ENCODE measurements at regions not wholly inside any gene's neighbourhood (a gene's known extent, or its start where the extent isn't known, plus 50 kb on each side); places are given as distances from the start of the nearest gene placed in this dataset.

- H3K4me3 ChIP-seq (replicated peaks; ENCODE audit: low read depth, low read length) = no peak overlapping the region
- no peak for DNase-seq (ENCODE audit: extremely low read depth, low read depth)
- TF ChIP-seq CTCF (IDR thresholded peaks at IDR 0.05; ENCODE audit: low read depth, low read length, missing control alignments) = no peak
These were observed 376.0 kb downstream of the C12orf75 start for GRCh38 chr12:105706321-105706972.

GRCh38 chr12:105706973-105707334, 376.5 kb downstream of the C12orf75 start:
- no peak for DNase-seq (ENCODE audit: extremely low read depth, low read depth)
- TF ChIP-seq CTCF (IDR thresholded peaks at IDR 0.05; ENCODE audit: low read depth, low read length, missing control alignments) = no peak
- no peak overlapping the region for H3K4me3 ChIP-seq (replicated peaks; ENCODE audit: low read depth, low read length)

GRCh38 chr12:105713606-105714305, 383.3 kb downstream of the C12orf75 start:
- H3K4me3 ChIP-seq (replicated peaks; ENCODE audit: low read depth, low read length) = no peak overlapping the region
- no peak for TF ChIP-seq CTCF (IDR thresholded peaks at IDR 0.05; ENCODE audit: low read depth, low read length, missing control alignments)
- DNase-seq (ENCODE audit: extremely low read depth, low read depth) = no peak

GRCh38 chr12:105716621-105717020, 386.1 kb downstream of the C12orf75 start:
- TF ChIP-seq CTCF (IDR thresholded peaks at IDR 0.05; ENCODE audit: low read depth, low read length, missing control alignments) = no peak

GRCh38 chr12:105721051-105721825, 390.7 kb downstream of the C12orf75 start:
- no peak overlapping the region for H3K4me3 ChIP-seq (replicated peaks; ENCODE audit: low read depth, low read length)
- TF ChIP-seq CTCF (IDR thresholded peaks at IDR 0.05; ENCODE audit: low read depth, low read length, missing control alignments) = no peak
- no peak for DNase-seq (ENCODE audit: extremely low read depth, low read depth)

More at GRCh38 chr12:105716621-105717020, 386.1 kb downstream of the C12orf75 start:
- no peak for DNase-seq (ENCODE audit: extremely low read depth, low read depth)
- H3K4me3 ChIP-seq (replicated peaks; ENCODE audit: low read depth, low read length) = no peak overlapping the region

GRCh38 chr12:105721891-105722290, 391.4 kb downstream of the C12orf75 start:
- DNase-seq (ENCODE audit: extremely low read depth, low read depth) = no peak
- H3K4me3 ChIP-seq (replicated peaks; ENCODE audit: low read depth, low read length) = no peak overlapping the region
- TF ChIP-seq CTCF (IDR thresholded peaks at IDR 0.05; ENCODE audit: low read depth, low read length, missing control alignments) = no peak
